ENCODE measurements at regions not wholly inside any gene's neighbourhood (a gene's known extent, or its start where the extent isn't known, plus 50 kb on each side); places are given as distances from the start of the nearest gene placed in this dataset.

GRCh38 chr18:43793910-43794309 is 516.6 kb upstream of the SYT4 start:
- TF ChIP-seq EGR1 (IDR thresholded peaks at IDR 0.05; ENCODE audit: low read depth) = no peak
- no peak for TF ChIP-seq SP1 (IDR thresholded peaks at IDR 0.05; ENCODE audit: low read depth)
- TF ChIP-seq SRF (IDR thresholded peaks at IDR 0.05; ENCODE audit: low read depth) = no peak
- TF ChIP-seq CEBPB (IDR thresholded peaks at IDR 0.05; ENCODE audit: low read depth) = no peak
- TF ChIP-seq ELF1 (IDR thresholded peaks at IDR 0.05; ENCODE audit: borderline replicate concordance, low read depth) = no peak
- TF ChIP-seq POLR2AphosphoS5 (IDR thresholded peaks at IDR 0.05; ENCODE audit: low read depth, low read length) = no peak
- no peak for TF ChIP-seq ZNF274 (IDR thresholded peaks at IDR 0.05; ENCODE audit: low read depth, low read length)
- no peak for TF ChIP-seq REST (IDR thresholded peaks at IDR 0.05; ENCODE audit: low read depth)
- no peak for TF ChIP-seq EZH2 (IDR thresholded peaks at IDR 0.05)
- TF ChIP-seq CBX3 (IDR thresholded peaks at IDR 0.05; ENCODE audit: low read depth) = no peak
- TF ChIP-seq SIN3A (IDR thresholded peaks at IDR 0.05; ENCODE audit: low read depth) = no peak
- TF ChIP-seq TCF7L2 (IDR thresholded peaks at IDR 0.05; ENCODE audit: borderline replicate concordance, extremely low read depth, insufficient read depth, insufficient read length) = no peak
- no peak for TF ChIP-seq MAX (IDR thresholded peaks at IDR 0.05)
- TF ChIP-seq ZBTB33 (IDR thresholded peaks at IDR 0.05; ENCODE audit: extremely low read depth, insufficient replicate concordance, low read length) = no peak
- no peak for TF ChIP-seq JUND (IDR thresholded peaks at IDR 0.05)
- no peak for TF ChIP-seq YY1 (IDR thresholded peaks at IDR 0.05; ENCODE audit: extremely low read depth, insufficient replicate concordance, low read depth, low read length)
- no peak for TF ChIP-seq RAD21 (IDR thresholded peaks at IDR 0.05; ENCODE audit: low read depth)
- no peak for TF ChIP-seq CTCF (IDR thresholded peaks at IDR 0.05 in 2 of 3, conservative IDR thresholded peaks at IDR 0.05 in 1 of 3; ENCODE audit: borderline replicate concordance in 1 of 3, insufficient read depth in 1 of 3, low read depth in 2 of 3, low read length in 2 of 3)
- ChIA-PET RAD21 (ENCODE audit: low non-redundant PET in 1 of 2, low total read pairs in 2 of 2, uncharacterized antibody in 2 of 2, unreplicated experiment in 2 of 2) (no interaction called here), CTCF (no interaction called here), POLR2A (no interaction called here)
- H3K4me1 ChIP-seq (ENCODE audit: control insufficient read depth in 1 of 2, insufficient read depth in 2 of 2, low read length in 2 of 2) = no peaks in the 10 kb centered on the region
- H3K4me2 ChIP-seq (ENCODE audit: low read length) = no peak overlapping the region
- no peaks in the 10 kb centered on the region for H3K36me3 ChIP-seq (ENCODE audit: control insufficient read depth in 1 of 2, insufficient read depth in 2 of 2, low read length in 2 of 2)
- no peaks in the 10 kb centered on the region for H3K27me3 ChIP-seq (ENCODE audit: insufficient read depth, low read length)
- no peaks in the 10 kb centered on the region for H3K79me2 ChIP-seq (ENCODE audit: insufficient read depth, low read length)
- DNase-seq (ENCODE audit: low read depth, low spot score) (no peak), ATAC-seq (no peak)
- H3K4me3 ChIP-seq (replicated peaks in 1 of 2; ENCODE audit: low read depth in 1 of 2, low read length in 2 of 2) = no peak overlapping the region
- H3K9me3 ChIP-seq (ENCODE audit: control insufficient read depth in 1 of 2, insufficient read depth in 1 of 2, low read depth in 1 of 2, low read length in 2 of 2) = peaks cover 10 to 15% of the 10 kb centered on the region in 2 experiments; a peak in 3 of 4 replicates
- H3K27ac ChIP-seq (ENCODE audit: low read depth, low read length) = no peak overlapping the region
- H4K20me1 ChIP-seq (ENCODE audit: insufficient read depth) = no peaks in the 10 kb centered on the region
- BruUV-seq (replicated peaks) = no TSS peak
- H3K9me2 ChIP-seq (ENCODE audit: insufficient read depth) = no peaks in the 10 kb centered on the region
- no peak overlapping the region for H3K9ac ChIP-seq (ENCODE audit: low read length)
- intact Hi-C loops (cut with micrococcal nuclease) = no loop called here
- no peak overlapping the region for H2AFZ ChIP-seq (ENCODE audit: low read depth, low read length, poor library complexity, severe bottlenecking)

Data from HCT116 (cell line).